HG03045 (cell line): ENCODE measurements at regions not wholly inside any gene's neighbourhood (a gene's known extent, or its start where the extent isn't known, plus 50 kb on each side); places are given as distances from the start of the nearest gene placed in this dataset.
"Not testable (repeated sequence)": the region's sequence is repeated elsewhere in the genome, so short reads cannot be mapped to it uniquely, and the experiment has no call there.

ENCODE experiments used
- ATAC-seq: cut with Tn5 transposase; IDR thresholded peaks from one replicate; pipeline ENCODE4 v1.9.1; 2021; ENCODE audit warnings: mild to moderate bottlenecking, moderate library complexity; ENCODE audit not compliant: unreplicated experiment

GRCh38 chr17:73838815-73839214, 194.6 kb upstream of the SDK2 start:
- no peak for ATAC-seq

GRCh38 chr17:73840829-73841228, 196.6 kb upstream of the SDK2 start:
- ATAC-seq, result no peak

GRCh38 chr17:73841431-73842060, 197.3 kb upstream of the SDK2 start:
- no peak for ATAC-seq

- no peak for ATAC-seq
Observed at GRCh38 chr17:73847952-73848351, 203.7 kb upstream of the SDK2 start.

- ATAC-seq, result no peak
Observed at GRCh38 chr17:73850426-73850825, 206.2 kb upstream of the SDK2 start.

GRCh38 chr17:73851091-73851490, 206.8 kb upstream of the SDK2 start:
- no peak for ATAC-seq

GRCh38 chr17:73851921-73852320, 207.7 kb upstream of the SDK2 start:
- no peak for ATAC-seq

GRCh38 chr17:73855720-73856333, 211.6 kb upstream of the SDK2 start:
- no peak for ATAC-seq

GRCh38 chr17:73856556-73856955, 212.3 kb upstream of the SDK2 start:
- ATAC-seq, result no peak

- not testable (repeated sequence) for ATAC-seq
Observed at GRCh38 chr17:73859439-73860008, 215.3 kb upstream of the SDK2 start.

- ATAC-seq, result no peak
Observed at GRCh38 chr17:73861543-73861942, 217.3 kb upstream of the SDK2 start.

- no peak for ATAC-seq
Observed at GRCh38 chr17:73863761-73864535, 219.7 kb upstream of the SDK2 start.

GRCh38 chr17:73865831-73866230, 221.6 kb upstream of the SDK2 start:
- ATAC-seq, result no peak

- ATAC-seq, result no peak
Observed at GRCh38 chr17:73867056-73867455, 222.8 kb upstream of the SDK2 start.

GRCh38 chr17:73870068-73870467, 225.8 kb upstream of the SDK2 start:
- ATAC-seq, result no peak

GRCh38 chr17:73870473-73870872, 226.2 kb upstream of the SDK2 start:
- ATAC-seq, result no peak

GRCh38 chr17:73872816-73873215, 228.6 kb upstream of the SDK2 start:
- ATAC-seq, result no peak

- ATAC-seq, result peak; percentile 52
Observed at GRCh38 chr17:73874008-73874720, 229.9 kb upstream of the SDK2 start.

- ATAC-seq, result no peak
Observed at GRCh38 chr17:73875346-73875745, 231.1 kb upstream of the SDK2 start.

GRCh38 chr17:73877962-73878361, 233.7 kb upstream of the SDK2 start:
- no peak for ATAC-seq

GRCh38 chr17:73878923-73879322, 234.7 kb upstream of the SDK2 start:
- ATAC-seq, result no peak
